Posterior cingulate gyrus (tissue), 11 donors: ENCODE measurements at regions not wholly inside any gene's neighbourhood (a gene's known extent, or its start where the extent isn't known, plus 50 kb on each side); places are given as distances from the start of the nearest gene placed in this dataset.

Source experiments
- DNase-seq, 10 donors: peaks; one replicate each; pipeline versions ENCODE4 v3.0.0 to v3.0.0-alpha.2; 2020 to 2021; ENCODE audit warnings: mixed read lengths in 3 of 10
- intact Hi-C: fragments of 100-400 bp; cut with DNase I; formaldehyde crosslinking; loops from one replicate; pipeline ENCODE4 v1.15.1; 2023

- no peak for DNase-seq
- intact Hi-C loops = no loop called here
Observed at GRCh38 chr1:90650401-90650800, 66.7 kb downstream of the BARHL2 start.

GRCh38 chr1:90640325-90640724 lies 76.8 kb downstream of the BARHL2 start:
- intact Hi-C loops = no loop called here
- no peak for DNase-seq

- intact Hi-C loops = no loop called here
- no peak for DNase-seq
Observed at GRCh38 chr1:90622666-90623065, 94.4 kb downstream of the BARHL2 start.

- DNase-seq = no peak
- intact Hi-C loops = no loop called here
Observed at GRCh38 chr1:90621986-90622385, 95.1 kb downstream of the BARHL2 start.

- intact Hi-C loops = no loop called here
- peak in 3 of 10 donors; percentile 10 to 18 (median 10) for DNase-seq
Observed at GRCh38 chr1:90616395-90616794, 100.7 kb downstream of the BARHL2 start.

GRCh38 chr1:90614872-90615271 lies 102.2 kb downstream of the BARHL2 start:
- intact Hi-C loops = no loop called here
- DNase-seq = no peak

GRCh38 chr1:90613371-90613770 lies 103.7 kb downstream of the BARHL2 start:
- intact Hi-C loops = no loop called here
- no peak for DNase-seq

GRCh38 chr1:90612033-90612432 lies 105.1 kb downstream of the BARHL2 start:
- DNase-seq = no peak
- intact Hi-C loops = no loop called here

- DNase-seq = no peak
- intact Hi-C loops = no loop called here
Observed at GRCh38 chr1:90607736-90608135, 109.4 kb downstream of the BARHL2 start.

- DNase-seq = no peak
- intact Hi-C loops = no loop called here
Observed at GRCh38 chr1:90605070-90605469, 112.0 kb downstream of the BARHL2 start.

GRCh38 chr1:90593312-90593711 lies 123.8 kb downstream of the BARHL2 start:
- no peak for DNase-seq
- intact Hi-C loops = no loop called here

- DNase-seq = no peak
- intact Hi-C loops = no loop called here
Observed at GRCh38 chr1:90591970-90592356, 125.1 kb downstream of the BARHL2 start.

- intact Hi-C loops = no loop called here
- DNase-seq = no peak
Observed at GRCh38 chr1:90591355-90591969, 125.6 kb downstream of the BARHL2 start.

- no peak for DNase-seq
Observed at GRCh38 chr1:90580176-90580575, 136.9 kb downstream of the BARHL2 start.

GRCh38 chr1:90579212-90579802 lies 137.8 kb downstream of the BARHL2 start:
- no peak for DNase-seq
- intact Hi-C loops = loop anchor here (2.0 to 5.0 kb wide), 2 partner anchors 383 to 585 kb away; no protein-coding TSS in a partner anchor

More at GRCh38 chr1:90580176-90580575, 136.9 kb downstream of the BARHL2 start:
- intact Hi-C loops = no loop called here

- DNase-seq = no peak
- intact Hi-C loops = loop anchor here (5.0 kb wide), 1 partner anchor 387 kb away; no protein-coding TSS in a partner anchor
Observed at GRCh38 chr1:90574692-90575370, 142.3 kb downstream of the BARHL2 start.

- intact Hi-C loops = no loop called here
- no peak for DNase-seq
Observed at GRCh38 chr1:90573736-90574135, 143.4 kb downstream of the BARHL2 start.

- no peak for DNase-seq
- intact Hi-C loops = no loop called here
Observed at GRCh38 chr1:90572446-90572845, 144.7 kb downstream of the BARHL2 start.

- no peak for DNase-seq
Observed at GRCh38 chr1:90568436-90568835, 148.7 kb downstream of the BARHL2 start.

GRCh38 chr1:90564164-90564563 lies 152.9 kb downstream of the BARHL2 start:
- DNase-seq = no peak
- intact Hi-C loops = no loop called here

More at GRCh38 chr1:90568436-90568835, 148.7 kb downstream of the BARHL2 start:
- intact Hi-C loops = no loop called here

GRCh38 chr1:90562892-90563291 lies 154.2 kb downstream of the BARHL2 start:
- intact Hi-C loops = no loop called here
- DNase-seq = no peak

GRCh38 chr1:90561911-90562310 lies 155.2 kb downstream of the BARHL2 start:
- intact Hi-C loops = no loop called here
- DNase-seq = no peak
